PC-3 (cell line): ENCODE measurements at regions not wholly inside any gene's neighbourhood (a gene's known extent, or its start where the extent isn't known, plus 50 kb on each side); places are given as distances from the start of the nearest gene placed in this dataset.

Source experiments
- EZH2 ChIP-seq: fragments of 300-600 bp; sonication (generic); IDR thresholded peaks from one replicate; pipeline ENCODE4 v1.6.1; 2017; ENCODE audit warnings: antibody characterized with exemption, mild to moderate bottlenecking, low read length; ENCODE audit not compliant: unreplicated experiment
- TF ChIP-seq, protein P1 (sequence below): fragments of 300-600 bp; sonication (generic); conservative IDR thresholded peaks from 2 replicates; pipeline ENCODE4 v1.5.1; 2017; ENCODE audit warnings: antibody characterized with exemption, low read depth, mild to moderate bottlenecking, low read length

DNA sequence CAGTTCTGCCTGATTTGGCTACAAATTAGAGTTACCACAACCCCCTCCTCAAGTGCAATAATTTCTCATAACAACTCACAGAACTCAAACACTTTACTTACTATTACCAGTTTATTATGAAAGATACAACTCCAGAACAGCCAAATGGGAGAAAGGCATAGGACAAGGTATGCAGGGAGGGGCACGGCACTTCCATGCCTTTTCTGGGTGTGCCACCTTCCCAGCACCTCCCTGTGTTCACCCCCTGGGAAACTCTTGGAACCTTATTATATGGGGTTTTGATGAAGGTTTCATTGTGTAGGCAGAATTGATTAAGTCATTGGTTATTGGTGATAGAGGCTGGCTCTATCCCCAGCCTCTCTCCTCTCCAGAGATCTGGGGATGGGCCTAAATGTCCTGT is 66.6 kb upstream of the RAP2B start:
- TF ChIP-seq, protein P1, sequence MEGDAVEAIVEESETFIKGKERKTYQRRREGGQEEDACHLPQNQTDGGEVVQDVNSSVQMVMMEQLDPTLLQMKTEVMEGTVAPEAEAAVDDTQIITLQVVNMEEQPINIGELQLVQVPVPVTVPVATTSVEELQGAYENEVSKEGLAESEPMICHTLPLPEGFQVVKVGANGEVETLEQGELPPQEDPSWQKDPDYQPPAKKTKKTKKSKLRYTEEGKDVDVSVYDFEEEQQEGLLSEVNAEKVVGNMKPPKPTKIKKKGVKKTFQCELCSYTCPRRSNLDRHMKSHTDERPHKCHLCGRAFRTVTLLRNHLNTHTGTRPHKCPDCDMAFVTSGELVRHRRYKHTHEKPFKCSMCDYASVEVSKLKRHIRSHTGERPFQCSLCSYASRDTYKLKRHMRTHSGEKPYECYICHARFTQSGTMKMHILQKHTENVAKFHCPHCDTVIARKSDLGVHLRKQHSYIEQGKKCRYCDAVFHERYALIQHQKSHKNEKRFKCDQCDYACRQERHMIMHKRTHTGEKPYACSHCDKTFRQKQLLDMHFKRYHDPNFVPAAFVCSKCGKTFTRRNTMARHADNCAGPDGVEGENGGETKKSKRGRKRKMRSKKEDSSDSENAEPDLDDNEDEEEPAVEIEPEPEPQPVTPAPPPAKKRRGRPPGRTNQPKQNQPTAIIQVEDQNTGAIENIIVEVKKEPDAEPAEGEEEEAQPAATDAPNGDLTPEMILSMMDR: no peak
- TF ChIP-seq EZH2: no peak
